GM18505 (cell line): ENCODE measurements at regions not wholly inside any gene's neighbourhood (a gene's known extent, or its start where the extent isn't known, plus 50 kb on each side); places are given as distances from the start of the nearest gene placed in this dataset.

Source experiments
- ATAC-seq: cut with Tn5 transposase; IDR thresholded peaks from one replicate; pipeline ENCODE4 v1.9.1; 2021; ENCODE audit not compliant: unreplicated experiment
- POLR2A ChIP-seq: IDR thresholded peaks from 4 replicates; pipeline ENCODE4 v1.6.1; 2011; ENCODE audit warnings: borderline replicate concordance; ENCODE audit not compliant: insufficient read depth, insufficient read length; ENCODE audit errors: extremely low read depth

- no peak for ATAC-seq
These were observed 55.8 kb upstream of the HS3ST1 start for GRCh38 chr4:11484531-11484930.

GRCh38 chr4:11483046-11483445 lies 54.4 kb upstream of the HS3ST1 start:
- no peak for ATAC-seq
- no peak for TF ChIP-seq POLR2A

More at GRCh38 chr4:11484531-11484930, 55.8 kb upstream of the HS3ST1 start:
- TF ChIP-seq POLR2A: no peak

GRCh38 chr4:11480683-11481082 lies 52.0 kb upstream of the HS3ST1 start:
- TF ChIP-seq POLR2A: no peak
- peak; percentile 89 for ATAC-seq
